H1 (cell line): ENCODE measurements at regions not wholly inside any gene's neighbourhood (a gene's known extent, or its start where the extent isn't known, plus 50 kb on each side); places are given as distances from the start of the nearest gene placed in this dataset.

Source experiments
- CBX5 ChIP-seq: fragments of 300-800, 300-1000 bp; sonication (generic); IDR thresholded peaks from 2 replicates; pipeline ENCODE4 v1.7.1; 2016; ENCODE audit warnings: antibody characterized with exemption, low read length, low read depth
- CEBPB ChIP-seq: IDR thresholded peaks from 2 replicates; pipeline ENCODE4 v1.6.1; 2012; ENCODE audit warnings: low read depth, low read length
- CHD2 ChIP-seq: IDR thresholded peaks from 2 replicates; pipeline ENCODE4 v1.6.1; 2012; ENCODE audit warnings: low read length, improper control_type of control experiment
- CTCF ChIP-seq, 3 experiments: IDR thresholded peaks; 1 replicate in 2 of 3; 2 replicates in 1 of 3; pipeline versions ENCODE4 v1.5.1 to v1.6.1; 2011; ENCODE audit warnings: low read length in 3 of 3, mild to moderate bottlenecking in 3 of 3, inconsistent platforms in 2 of 3, low read depth in 1 of 3, moderate library complexity in 1 of 3; ENCODE audit not compliant: insufficient read depth in 1 of 3; ENCODE audit errors: control extremely low read depth in 1 of 3
- EP300 ChIP-seq, 2 experiments: IDR thresholded peaks; 1 replicate in 1 of 2; 2 replicates in 1 of 2; pipeline ENCODE4 v1.6.1; 2011 to 2012; ENCODE audit warnings: low read depth in 2 of 2, low read length in 2 of 2, mild to moderate bottlenecking in 2 of 2, borderline replicate concordance in 1 of 2, inconsistent platforms in 1 of 2, moderate library complexity in 1 of 2
- POLR2AphosphoS5 ChIP-seq: IDR thresholded peaks from 2 replicates; pipeline ENCODE4 v1.6.1; 2011; ENCODE audit warnings: low read depth, low read length
- RAD21 ChIP-seq, 2 experiments: IDR thresholded peaks in 1 of 2; conservative IDR thresholded peaks in 1 of 2; 2 replicates each; pipeline ENCODE4 v1.6.1; 2011; ENCODE audit warnings: low read depth in 2 of 2, low read length in 2 of 2, improper control_type of control experiment in 1 of 2, inconsistent platforms in 1 of 2, mild to moderate bottlenecking in 1 of 2, moderate library complexity in 1 of 2
- TAF1 ChIP-seq: IDR thresholded peaks from 2 replicates; pipeline ENCODE4 v1.6.1; 2011; ENCODE audit warnings: mild to moderate bottlenecking, low read depth, low read length

GRCh38 chr20:54865273-54865672 is 389.9 kb downstream of the DOK5 start:
- TF ChIP-seq CTCF (IDR thresholded peaks at IDR 0.05; ENCODE audit: control extremely low read depth in 1 of 3, insufficient read depth in 1 of 3, low read depth in 1 of 3, low read length in 3 of 3) (no peak), EP300 (IDR thresholded peaks at IDR 0.05; ENCODE audit: borderline replicate concordance in 1 of 2, low read depth in 2 of 2, low read length in 2 of 2) (no peak), RAD21 (IDR thresholded peaks at IDR 0.05 in 1 of 2, conservative IDR thresholded peaks at IDR 0.05 in 1 of 2; ENCODE audit: low read depth in 2 of 2, low read length in 2 of 2) (no peak), CBX5 (no peak), POLR2AphosphoS5 (no peak), CHD2 (no peak), CEBPB (no peak), TAF1 (no peak)
